ENCODE measurements at regions not wholly inside any gene's neighbourhood (a gene's known extent, or its start where the extent isn't known, plus 50 kb on each side); places are given as distances from the start of the nearest gene placed in this dataset.

GRCh38 chr6:85041376-85041775, 277.0 kb upstream of the TBX18 start:
- no peak for TF ChIP-seq ZNF311 (tag by site-specific recombination; IDR thresholded peaks at IDR 0.05; ENCODE audit: borderline replicate concordance)
- TF ChIP-seq MYNN (tag by site-specific recombination; IDR thresholded peaks at IDR 0.05; ENCODE audit: borderline replicate concordance): no peak
- TF ChIP-seq CTCF (tag by site-specific recombination; IDR thresholded peaks at IDR 0.05): no peak
- no peak for TF ChIP-seq ZNF707 (tag by site-specific recombination; IDR thresholded peaks at IDR 0.05)
- no peak for TF ChIP-seq ZNF394 (tag by site-specific recombination; IDR thresholded peaks at IDR 0.05; ENCODE audit: borderline replicate concordance)
- TF ChIP-seq ATF2 (tag by site-specific recombination; IDR thresholded peaks at IDR 0.05; ENCODE audit: low read depth): no peak
- no peak for TF ChIP-seq ZNF791 (tag by site-specific recombination; IDR thresholded peaks at IDR 0.05)
- no peak for TF ChIP-seq ZNF114 (tag by site-specific recombination; IDR thresholded peaks at IDR 0.05)
- TF ChIP-seq GLIS2 (tag by site-specific recombination; IDR thresholded peaks at IDR 0.05): no peak
- no peak for TF ChIP-seq KLF8 (tag by site-specific recombination; IDR thresholded peaks at IDR 0.05)
- no peak for TF ChIP-seq ZNF792 (tag by site-specific recombination; IDR thresholded peaks at IDR 0.05)
